ENCODE measurements at regions not wholly inside any gene's neighbourhood (a gene's known extent, or its start where the extent isn't known, plus 50 kb on each side); places are given as distances from the start of the nearest gene placed in this dataset.

DNA sequence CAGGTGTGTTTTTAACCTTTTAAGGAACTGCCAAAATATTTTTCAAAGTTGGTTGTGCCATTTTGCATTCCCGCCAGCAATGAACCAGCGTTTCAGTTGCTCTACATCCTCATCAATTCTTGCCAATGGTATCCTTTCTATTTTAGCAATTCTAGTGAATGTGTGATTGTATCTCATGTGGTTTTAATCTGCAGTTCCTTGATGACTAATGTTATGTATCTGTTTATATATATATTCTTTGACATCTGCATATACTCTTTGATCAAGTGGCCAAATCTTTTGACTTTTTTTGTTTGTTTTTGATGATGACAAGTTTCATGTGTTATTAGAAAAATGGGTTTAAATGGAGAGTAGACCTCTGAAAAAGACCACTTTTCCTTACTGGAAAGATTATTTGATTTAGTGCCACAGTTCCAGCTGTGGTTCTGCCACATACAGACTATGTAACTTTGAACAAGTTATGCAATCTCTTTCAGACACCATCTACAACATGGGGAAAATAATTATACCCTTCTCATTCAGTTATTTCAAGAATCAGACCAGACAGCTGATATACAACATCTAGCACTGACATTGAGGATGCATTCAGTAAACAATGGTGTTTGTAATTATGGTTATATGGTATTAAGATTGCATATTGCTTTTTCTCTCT, 146.3 kb upstream of the CNOT2 start:
- H3K4me1 ChIP-seq = no peaks in the 10 kb centered on the region
- H3K4me3 ChIP-seq = no peak overlapping the region
- intact Hi-C loops (cut with DNase I) = no loop called here
- ATAC-seq = no peak
- TF ChIP-seq, protein P1, sequence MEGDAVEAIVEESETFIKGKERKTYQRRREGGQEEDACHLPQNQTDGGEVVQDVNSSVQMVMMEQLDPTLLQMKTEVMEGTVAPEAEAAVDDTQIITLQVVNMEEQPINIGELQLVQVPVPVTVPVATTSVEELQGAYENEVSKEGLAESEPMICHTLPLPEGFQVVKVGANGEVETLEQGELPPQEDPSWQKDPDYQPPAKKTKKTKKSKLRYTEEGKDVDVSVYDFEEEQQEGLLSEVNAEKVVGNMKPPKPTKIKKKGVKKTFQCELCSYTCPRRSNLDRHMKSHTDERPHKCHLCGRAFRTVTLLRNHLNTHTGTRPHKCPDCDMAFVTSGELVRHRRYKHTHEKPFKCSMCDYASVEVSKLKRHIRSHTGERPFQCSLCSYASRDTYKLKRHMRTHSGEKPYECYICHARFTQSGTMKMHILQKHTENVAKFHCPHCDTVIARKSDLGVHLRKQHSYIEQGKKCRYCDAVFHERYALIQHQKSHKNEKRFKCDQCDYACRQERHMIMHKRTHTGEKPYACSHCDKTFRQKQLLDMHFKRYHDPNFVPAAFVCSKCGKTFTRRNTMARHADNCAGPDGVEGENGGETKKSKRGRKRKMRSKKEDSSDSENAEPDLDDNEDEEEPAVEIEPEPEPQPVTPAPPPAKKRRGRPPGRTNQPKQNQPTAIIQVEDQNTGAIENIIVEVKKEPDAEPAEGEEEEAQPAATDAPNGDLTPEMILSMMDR (IDR thresholded peaks at IDR 0.05) = no peak
- peak in 2 of 4 donors; percentile 70 to 76 for DNase-seq
- no peaks in the 10 kb centered on the region for H3K27me3 ChIP-seq
- no peaks in the 10 kb centered on the region for H3K9me3 ChIP-seq
- H3K36me3 ChIP-seq = no peaks in the 10 kb centered on the region
- H3K27ac ChIP-seq = no peak overlapping the region

DNA sequence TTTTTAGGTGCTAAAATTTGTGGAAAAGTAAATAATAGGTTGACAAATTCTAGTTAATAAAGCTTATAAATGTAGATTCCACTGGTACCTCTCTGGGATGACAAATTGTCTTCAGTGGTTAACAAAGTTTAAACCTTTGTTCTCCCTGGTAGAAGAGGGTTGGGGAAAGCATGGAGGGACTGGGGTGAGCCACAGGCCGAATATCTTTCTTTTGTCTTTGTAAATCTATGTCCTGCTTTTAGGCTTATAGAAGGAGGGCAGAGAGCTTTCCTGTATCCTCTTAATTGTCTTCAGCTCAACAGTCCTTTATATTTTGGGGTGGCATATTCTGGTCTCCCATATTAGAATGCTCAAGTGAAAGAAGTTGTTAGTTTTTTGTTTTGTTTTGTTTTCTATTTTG, 142.2 kb upstream of the CNOT2 start:
- H3K4me1 ChIP-seq = no peaks in the 10 kb centered on the region
- ATAC-seq (no peak), DNase-seq (no peak)
- H3K9me3 ChIP-seq = no peaks in the 10 kb centered on the region
- no peaks in the 10 kb centered on the region for H3K36me3 ChIP-seq
- no peaks in the 10 kb centered on the region for H3K27me3 ChIP-seq
- intact Hi-C loops (cut with DNase I) = no loop called here
- TF ChIP-seq, protein P1 (IDR thresholded peaks at IDR 0.05) = no peak
- H3K4me3 ChIP-seq = no peak overlapping the region
- no peak overlapping the region for H3K27ac ChIP-seq

DNA sequence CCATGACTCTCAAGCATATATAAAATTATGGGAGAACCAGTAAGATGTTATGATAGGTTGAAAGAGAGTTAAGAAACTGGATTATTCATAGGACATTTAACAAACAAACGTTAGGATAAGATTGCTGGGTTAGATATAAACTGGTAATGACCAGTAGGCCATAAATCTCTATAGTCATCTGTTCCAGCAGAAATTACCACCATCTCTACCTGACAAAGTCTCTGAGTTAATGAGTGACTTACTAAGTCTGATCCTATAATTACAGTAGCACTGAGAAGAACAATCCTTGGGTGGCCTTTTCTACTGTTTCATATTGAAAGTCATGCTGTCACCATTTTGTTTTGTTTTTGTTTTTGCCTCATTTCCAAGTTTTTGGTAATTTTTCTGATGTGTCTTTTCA, 136.9 kb upstream of the CNOT2 start:
- no peak overlapping the region for H3K27ac ChIP-seq
- H3K27me3 ChIP-seq = no peaks in the 10 kb centered on the region
- intact Hi-C loops (cut with DNase I) = no loop called here
- H3K4me3 ChIP-seq = no peak overlapping the region
- H3K36me3 ChIP-seq = no peaks in the 10 kb centered on the region
- ATAC-seq = no peak
- TF ChIP-seq, protein P1 (IDR thresholded peaks at IDR 0.05) = no peak
- H3K4me1 ChIP-seq = no peaks in the 10 kb centered on the region
- no peak for DNase-seq
- peaks cover 0 to 32% of the 10 kb centered on the region in 2 donors for H3K9me3 ChIP-seq

DNA sequence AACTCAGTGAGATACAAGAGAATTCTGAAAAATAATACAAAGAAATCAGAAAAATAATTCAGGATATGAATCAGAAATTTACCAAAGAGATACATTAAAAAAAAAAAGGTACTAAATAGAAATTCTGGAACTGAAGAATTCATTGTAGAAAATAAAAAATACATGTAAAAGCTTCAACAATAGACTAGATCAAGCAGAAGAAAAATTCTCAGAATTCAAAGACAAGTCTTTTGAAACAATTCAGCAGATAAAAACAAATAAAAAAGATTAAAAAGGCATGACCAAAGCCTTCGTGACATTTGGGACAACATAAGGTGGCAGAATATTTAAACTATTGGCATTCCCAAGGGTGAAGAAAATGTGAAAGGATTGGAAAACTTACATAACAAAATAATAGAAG, 133.1 kb upstream of the CNOT2 start:
- Histone ChIP-seq H3K27ac (no peak overlapping the region), H3K27me3 (no peaks in the 10 kb centered on the region), H3K4me1 (no peaks in the 10 kb centered on the region), H3K9me3 (peaks cover 0 to 44% of the 10 kb centered on the region in 2 donors), H3K36me3 (no peaks in the 10 kb centered on the region), H3K4me3 (no peak overlapping the region)
- no peak for DNase-seq
- ATAC-seq = no peak
- TF ChIP-seq, protein P1 (IDR thresholded peaks at IDR 0.05) = no peak
- intact Hi-C loops (cut with DNase I) = no loop called here

DNA sequence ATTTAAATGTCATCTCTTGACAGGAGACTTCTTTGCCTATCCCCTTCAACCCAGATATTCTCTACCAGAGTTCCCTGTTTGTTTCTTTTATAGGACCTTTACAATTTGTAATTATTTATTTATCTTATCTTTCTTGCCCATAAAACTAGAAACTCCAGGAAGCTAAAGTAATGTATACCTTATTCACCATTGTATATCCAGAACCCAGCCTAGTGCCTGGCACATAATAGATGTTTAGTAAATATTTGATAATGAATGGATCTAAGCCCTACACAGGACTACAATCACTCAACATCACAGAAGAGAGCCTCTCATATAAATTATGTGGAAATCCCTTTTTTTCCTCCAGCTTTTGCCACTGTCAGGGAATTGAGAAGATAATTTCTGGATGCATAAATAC, 125.6 kb upstream of the CNOT2 start:
- TF ChIP-seq, protein P1 (IDR thresholded peaks at IDR 0.05) = no peak
- no peaks in the 10 kb centered on the region for H3K4me1 ChIP-seq
- no peak overlapping the region for H3K4me3 ChIP-seq
- no peaks in the 10 kb centered on the region for H3K36me3 ChIP-seq
- ATAC-seq (no peak), DNase-seq (no peak)
- peaks cover 0 to 8% of the 10 kb centered on the region in 2 donors for H3K9me3 ChIP-seq
- H3K27ac ChIP-seq = no peak overlapping the region
- intact Hi-C loops (cut with DNase I) = no loop called here
- no peaks in the 10 kb centered on the region for H3K27me3 ChIP-seq

Data from left lung (tissue), 4 donors.